ENCODE measurements at regions not wholly inside any gene's neighbourhood (a gene's known extent, or its start where the extent isn't known, plus 50 kb on each side); places are given as distances from the start of the nearest gene placed in this dataset.

DNA sequence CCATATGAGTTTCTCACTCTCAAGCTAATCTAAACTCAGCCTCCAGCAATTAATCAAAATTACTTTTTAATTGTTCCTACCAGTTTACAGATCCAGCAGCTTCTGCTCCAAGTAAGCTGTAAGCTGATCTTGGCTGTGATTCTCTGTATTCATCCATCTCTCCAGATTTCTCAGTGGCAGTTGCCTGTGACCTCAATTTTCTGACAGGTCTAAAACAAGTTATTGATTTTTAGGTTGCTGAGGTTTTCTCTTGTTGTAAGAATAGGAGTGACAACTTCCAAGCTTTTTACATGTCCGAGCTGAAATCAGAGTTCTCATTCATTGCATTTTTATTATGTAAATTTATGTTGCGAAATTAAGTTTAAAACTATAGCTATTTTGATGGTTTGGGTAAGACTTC is 1044.4 kb downstream of the PLA2G4A start:
- Histone ChIP-seq H3K9me3 (replicated peaks; ENCODE audit: insufficient read depth, low read length) (no peaks in the 10 kb centered on the region), H3K4me1 (ENCODE audit: low read length) (no peaks in the 10 kb centered on the region), H3K79me2 (ENCODE audit: low read length) (no peaks in the 10 kb centered on the region), H3K27me3 (replicated peaks; ENCODE audit: insufficient read depth, low read length) (no peaks in the 10 kb centered on the region), H3K4me3 (ENCODE audit: low read length) (no peak overlapping the region), H3K27ac (ENCODE audit: low read length) (no peak overlapping the region), H3F3A (ENCODE audit: insufficient read depth, low read length) (no peaks in the 10 kb centered on the region), H3K9ac (ENCODE audit: low read length) (no peak overlapping the region), H3K4me2 (ENCODE audit: low read depth, low read length) (no peak overlapping the region), H4K20me1 (ENCODE audit: insufficient read depth, low read length) (no peaks in the 10 kb centered on the region), H3K36me3 (replicated peaks; ENCODE audit: insufficient read depth, low read length) (no peaks in the 10 kb centered on the region), H3K9me2 (replicated peaks; ENCODE audit: insufficient read depth, low read length) (no peaks in the 10 kb centered on the region), H2AFZ (ENCODE audit: low read length) (no peak overlapping the region)
- DNase-seq = no peak
- TF ChIP-seq, protein P1, sequence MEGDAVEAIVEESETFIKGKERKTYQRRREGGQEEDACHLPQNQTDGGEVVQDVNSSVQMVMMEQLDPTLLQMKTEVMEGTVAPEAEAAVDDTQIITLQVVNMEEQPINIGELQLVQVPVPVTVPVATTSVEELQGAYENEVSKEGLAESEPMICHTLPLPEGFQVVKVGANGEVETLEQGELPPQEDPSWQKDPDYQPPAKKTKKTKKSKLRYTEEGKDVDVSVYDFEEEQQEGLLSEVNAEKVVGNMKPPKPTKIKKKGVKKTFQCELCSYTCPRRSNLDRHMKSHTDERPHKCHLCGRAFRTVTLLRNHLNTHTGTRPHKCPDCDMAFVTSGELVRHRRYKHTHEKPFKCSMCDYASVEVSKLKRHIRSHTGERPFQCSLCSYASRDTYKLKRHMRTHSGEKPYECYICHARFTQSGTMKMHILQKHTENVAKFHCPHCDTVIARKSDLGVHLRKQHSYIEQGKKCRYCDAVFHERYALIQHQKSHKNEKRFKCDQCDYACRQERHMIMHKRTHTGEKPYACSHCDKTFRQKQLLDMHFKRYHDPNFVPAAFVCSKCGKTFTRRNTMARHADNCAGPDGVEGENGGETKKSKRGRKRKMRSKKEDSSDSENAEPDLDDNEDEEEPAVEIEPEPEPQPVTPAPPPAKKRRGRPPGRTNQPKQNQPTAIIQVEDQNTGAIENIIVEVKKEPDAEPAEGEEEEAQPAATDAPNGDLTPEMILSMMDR (IDR thresholded peaks at IDR 0.05; ENCODE audit: low read length) = no peak
- no peak for TF ChIP-seq EZH2 (optimal IDR thresholded peaks at IDR 0.05; ENCODE audit: low read depth, low read length)
- TF ChIP-seq EZH2phosphoT487 (IDR thresholded peaks at IDR 0.05; ENCODE audit: low read length) = no peak

DNA sequence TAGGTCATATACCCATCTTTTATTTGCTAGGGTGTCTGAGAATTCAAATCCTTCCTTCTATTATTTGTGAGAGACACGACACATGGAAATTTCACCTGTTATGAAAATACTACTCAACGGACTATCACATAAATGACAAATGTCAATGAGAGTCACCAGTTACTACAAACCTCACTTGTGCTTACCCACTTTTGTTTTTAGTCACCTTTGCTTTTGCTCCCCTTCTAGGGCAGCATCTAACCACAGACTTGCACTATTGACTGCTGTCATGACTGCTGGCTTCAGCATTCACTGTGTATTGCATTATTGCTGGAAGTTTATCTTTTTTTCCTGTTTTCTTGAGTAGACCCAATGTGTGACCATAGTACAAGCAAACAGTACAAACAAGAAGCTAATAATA is 1048.0 kb downstream of the PLA2G4A start:
- no peak overlapping the region for H3K4me3 ChIP-seq (ENCODE audit: low read length)
- no peaks in the 10 kb centered on the region for H3K79me2 ChIP-seq (ENCODE audit: low read length)
- no peaks in the 10 kb centered on the region for H3K4me1 ChIP-seq (ENCODE audit: low read length)
- no peak overlapping the region for H2AFZ ChIP-seq (ENCODE audit: low read length)
- no peaks in the 10 kb centered on the region for H3K9me2 ChIP-seq (replicated peaks; ENCODE audit: insufficient read depth, low read length)
- no peaks in the 10 kb centered on the region for H3K27me3 ChIP-seq (replicated peaks; ENCODE audit: insufficient read depth, low read length)
- H3K9ac ChIP-seq (ENCODE audit: low read length) = no peak overlapping the region
- H4K20me1 ChIP-seq (ENCODE audit: insufficient read depth, low read length) = no peaks in the 10 kb centered on the region
- TF ChIP-seq EZH2 (optimal IDR thresholded peaks at IDR 0.05; ENCODE audit: low read depth, low read length) = no peak
- TF ChIP-seq EZH2phosphoT487 (IDR thresholded peaks at IDR 0.05; ENCODE audit: low read length) = no peak
- TF ChIP-seq, protein P1 (IDR thresholded peaks at IDR 0.05; ENCODE audit: low read length) = no peak
- no peaks in the 10 kb centered on the region for H3F3A ChIP-seq (ENCODE audit: insufficient read depth, low read length)
- H3K27ac ChIP-seq (ENCODE audit: low read length) = no peak overlapping the region
- no peak for DNase-seq
- H3K36me3 ChIP-seq (replicated peaks; ENCODE audit: insufficient read depth, low read length) = no peaks in the 10 kb centered on the region
- no peaks in the 10 kb centered on the region for H3K9me3 ChIP-seq (replicated peaks; ENCODE audit: insufficient read depth, low read length)
- H3K4me2 ChIP-seq (ENCODE audit: low read depth, low read length) = no peak overlapping the region

DNA sequence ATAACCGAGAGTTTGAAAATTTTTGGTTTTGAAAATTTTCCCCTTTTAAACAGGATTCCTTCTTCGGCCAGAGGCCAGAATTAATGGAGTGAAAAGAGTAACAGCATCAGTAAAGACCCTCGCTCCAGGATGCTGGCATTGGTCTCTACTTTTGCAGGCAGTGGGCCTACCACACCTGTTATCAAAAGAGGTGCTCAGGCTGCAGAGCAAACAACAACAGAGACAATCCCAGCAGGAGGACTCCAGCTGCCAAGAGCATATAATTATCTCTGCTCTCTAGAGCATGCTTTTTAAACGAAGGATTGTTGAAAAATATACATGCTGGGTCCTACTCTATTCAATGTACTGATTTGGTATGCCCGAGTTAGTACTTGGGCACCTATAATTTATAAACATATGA is 1048.5 kb downstream of the PLA2G4A start:
- Histone ChIP-seq H3K4me1 (ENCODE audit: low read length) (no peaks in the 10 kb centered on the region), H3K36me3 (replicated peaks; ENCODE audit: insufficient read depth, low read length) (no peaks in the 10 kb centered on the region), H3K9ac (ENCODE audit: low read length) (no peak overlapping the region), H2AFZ (ENCODE audit: low read length) (no peak overlapping the region), H4K20me1 (ENCODE audit: insufficient read depth, low read length) (no peaks in the 10 kb centered on the region), H3K9me2 (replicated peaks; ENCODE audit: insufficient read depth, low read length) (no peaks in the 10 kb centered on the region), H3K27me3 (replicated peaks; ENCODE audit: insufficient read depth, low read length) (no peaks in the 10 kb centered on the region), H3K9me3 (replicated peaks; ENCODE audit: insufficient read depth, low read length) (no peaks in the 10 kb centered on the region), H3K4me2 (ENCODE audit: low read depth, low read length) (no peak overlapping the region), H3K79me2 (ENCODE audit: low read length) (no peaks in the 10 kb centered on the region), H3F3A (ENCODE audit: insufficient read depth, low read length) (no peaks in the 10 kb centered on the region), H3K4me3 (ENCODE audit: low read length) (no peak overlapping the region), H3K27ac (ENCODE audit: low read length) (no peak overlapping the region)
- no peak for DNase-seq
- no peak for TF ChIP-seq EZH2phosphoT487 (IDR thresholded peaks at IDR 0.05; ENCODE audit: low read length)

DNA sequence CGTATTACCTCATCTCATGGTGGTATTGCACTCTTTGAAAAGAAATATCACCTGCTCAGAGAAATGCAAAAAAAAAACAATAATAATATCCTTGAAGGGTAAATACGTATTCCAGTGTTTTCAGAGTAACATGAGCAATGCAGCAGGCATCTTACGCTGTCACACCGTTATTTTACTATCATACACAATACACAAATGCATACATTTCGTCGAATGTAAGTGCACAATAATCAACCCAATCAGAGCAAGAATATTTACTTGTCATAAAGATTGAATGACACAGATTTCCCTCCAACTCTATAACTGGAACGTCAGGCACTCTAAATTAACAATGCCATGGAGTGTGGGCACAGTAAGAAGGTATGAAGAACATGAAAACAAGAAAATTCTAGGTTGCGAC is 1050.1 kb downstream of the PLA2G4A start:
- Histone ChIP-seq H3K4me2 (ENCODE audit: low read depth, low read length) (no peak overlapping the region), H2AFZ (ENCODE audit: low read length) (no peak overlapping the region), H3K9me3 (replicated peaks; ENCODE audit: insufficient read depth, low read length) (no peaks in the 10 kb centered on the region), H3K27ac (ENCODE audit: low read length) (no peak overlapping the region), H3F3A (ENCODE audit: insufficient read depth, low read length) (no peaks in the 10 kb centered on the region), H3K36me3 (replicated peaks; ENCODE audit: insufficient read depth, low read length) (no peaks in the 10 kb centered on the region), H3K4me3 (ENCODE audit: low read length) (no peak overlapping the region), H4K20me1 (ENCODE audit: insufficient read depth, low read length) (no peaks in the 10 kb centered on the region), H3K79me2 (ENCODE audit: low read length) (no peaks in the 10 kb centered on the region), H3K4me1 (ENCODE audit: low read length) (no peaks in the 10 kb centered on the region), H3K9ac (ENCODE audit: low read length) (no peak overlapping the region), H3K27me3 (replicated peaks; ENCODE audit: insufficient read depth, low read length) (no peaks in the 10 kb centered on the region), H3K9me2 (replicated peaks; ENCODE audit: insufficient read depth, low read length) (no peaks in the 10 kb centered on the region)
- TF ChIP-seq, protein P1 (IDR thresholded peaks at IDR 0.05; ENCODE audit: low read length) = no peak
- no peak for TF ChIP-seq EZH2 (optimal IDR thresholded peaks at IDR 0.05; ENCODE audit: low read depth, low read length)
- TF ChIP-seq EZH2phosphoT487 (IDR thresholded peaks at IDR 0.05; ENCODE audit: low read length) = no peak
- no peak for DNase-seq

Data from MM.1S (cell line).